NCI-H2107 (cell line): ENCODE measurements at regions not wholly inside any gene's neighbourhood (a gene's known extent, or its start where the extent isn't known, plus 50 kb on each side); places are given as distances from the start of the nearest gene placed in this dataset.

ENCODE experiments used
- DNase-seq: peaks from one replicate; lab custom pipeline; 2025; lab: John Stamatoyannopoulos, UW

- DNase-seq: no peak
Observed at GRCh38 chr6:91637217-91637616, 1050.3 kb upstream of the MAP3K7 start.

DNA sequence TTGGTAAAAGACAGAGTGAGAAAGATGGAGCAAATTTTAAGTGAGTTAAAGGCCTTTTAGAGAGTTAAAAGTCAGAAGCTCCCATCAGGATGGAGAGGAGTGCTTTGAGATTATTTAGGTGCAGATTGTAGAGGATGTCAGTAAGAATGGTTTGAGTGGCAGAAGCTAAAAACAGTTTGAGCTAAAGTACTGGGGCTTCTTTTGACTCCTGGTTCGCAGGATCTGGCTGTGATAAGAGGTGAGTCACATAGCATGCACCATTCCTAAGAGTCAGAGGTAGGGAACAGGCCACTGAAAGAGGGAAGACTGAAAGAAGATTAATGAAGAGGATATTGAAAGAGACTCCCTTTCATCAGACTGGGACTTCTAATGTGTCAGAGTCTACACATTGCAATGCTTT lies 1047.9 kb upstream of the MAP3K7 start:
- no peak for DNase-seq

- no peak for DNase-seq
Observed at GRCh38 chr6:91633374-91634111, 1046.7 kb upstream of the MAP3K7 start.

- DNase-seq: no peak
Observed at GRCh38 chr6:91632308-91632707, 1045.4 kb upstream of the MAP3K7 start.

DNA sequence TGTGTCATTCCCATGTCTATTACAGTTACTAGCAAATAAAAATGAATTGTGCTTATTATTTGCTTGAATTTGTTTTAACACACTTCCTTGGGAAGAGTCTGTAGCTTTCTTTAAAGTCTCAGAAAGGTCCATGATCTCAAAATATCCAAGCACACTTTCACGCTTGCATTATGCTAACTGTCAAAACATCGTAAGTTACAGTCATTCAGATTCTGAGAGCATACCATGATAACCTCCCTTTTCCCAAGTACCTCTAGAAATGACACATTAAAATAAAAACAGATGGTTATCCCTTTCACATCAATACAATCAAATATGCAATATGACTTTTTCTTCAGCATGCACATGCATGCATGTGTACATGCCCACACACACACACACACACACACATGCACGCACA lies 1044.4 kb upstream of the MAP3K7 start:
- DNase-seq: no peak

DNA sequence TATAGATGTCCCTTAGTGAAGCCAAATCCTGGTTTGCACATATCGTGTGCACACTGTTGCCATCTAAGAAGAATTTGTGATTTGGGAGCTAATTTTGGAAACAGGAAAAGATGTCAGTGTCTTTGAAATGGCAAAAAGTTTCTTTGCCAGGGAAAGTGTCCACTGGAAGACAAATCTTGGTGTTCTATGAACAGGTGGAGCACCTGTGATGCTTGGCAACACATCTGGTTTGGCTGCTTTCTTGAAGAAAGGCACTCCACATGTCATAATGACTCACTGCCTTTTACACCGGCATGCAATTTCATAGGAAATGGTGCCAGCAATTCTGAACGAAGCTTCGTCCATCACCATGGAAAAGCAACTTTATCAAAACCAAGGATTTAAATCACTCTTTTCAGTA lies 1040.0 kb upstream of the MAP3K7 start:
- no peak for DNase-seq

GRCh38 chr6:91613481-91613880 lies 1026.6 kb upstream of the MAP3K7 start:
- no peak for DNase-seq

DNA sequence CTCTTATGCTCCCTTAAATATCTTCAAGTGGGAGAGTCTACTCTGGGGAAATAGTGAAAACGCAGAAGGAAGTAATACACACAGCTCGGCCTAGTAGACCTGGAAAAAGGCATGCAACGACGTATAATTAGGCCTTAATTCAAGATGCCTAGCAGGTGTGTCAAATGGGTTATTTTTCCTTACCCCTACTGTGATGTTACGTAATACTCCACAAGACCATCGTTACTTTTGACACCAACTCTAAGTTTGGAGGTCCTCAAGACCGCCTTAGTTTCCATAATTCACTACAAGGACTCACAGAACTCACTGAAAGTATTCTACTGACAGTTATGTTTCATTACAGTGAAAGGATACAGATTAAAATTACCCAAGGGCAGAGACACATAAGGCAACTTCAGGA lies 1024.3 kb upstream of the MAP3K7 start:
- no peak for DNase-seq

- no peak for DNase-seq
Observed at GRCh38 chr6:91608428-91608827, 1021.6 kb upstream of the MAP3K7 start.

DNA sequence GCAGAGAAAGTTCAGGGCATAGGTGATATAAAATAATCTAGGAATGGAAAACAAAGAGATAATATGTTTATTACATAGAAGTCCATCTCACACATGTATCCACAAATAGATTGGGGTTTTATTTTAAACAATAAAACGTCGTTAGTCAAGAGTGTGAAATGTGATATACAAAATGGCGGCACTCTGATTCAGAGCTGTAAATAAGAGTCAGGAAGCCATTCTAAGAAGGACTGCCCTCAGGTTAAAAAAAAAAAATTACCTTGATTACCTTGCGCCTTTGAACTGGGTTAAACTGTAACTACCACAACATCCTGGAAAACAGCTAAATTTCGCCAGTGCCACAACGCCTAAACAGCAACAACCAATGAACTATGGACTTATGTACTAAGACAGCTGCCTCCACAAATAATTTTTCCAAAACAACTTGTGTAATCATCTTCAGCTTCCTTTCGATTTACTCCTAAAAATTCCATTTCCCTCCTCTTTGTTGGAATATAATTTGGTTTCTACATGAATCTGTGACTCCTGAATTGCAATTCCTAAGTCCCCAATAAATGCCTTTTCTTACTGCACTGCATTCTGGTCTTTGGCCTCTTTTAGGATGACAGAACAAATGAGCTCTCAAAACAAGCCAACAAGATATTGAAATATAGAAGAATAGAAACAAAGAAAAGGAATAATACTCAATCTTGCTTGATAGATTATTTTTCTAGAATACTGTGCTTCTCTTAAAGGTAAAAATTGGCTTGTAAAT lies 1019.5 kb upstream of the MAP3K7 start:
- no peak for DNase-seq

DNA sequence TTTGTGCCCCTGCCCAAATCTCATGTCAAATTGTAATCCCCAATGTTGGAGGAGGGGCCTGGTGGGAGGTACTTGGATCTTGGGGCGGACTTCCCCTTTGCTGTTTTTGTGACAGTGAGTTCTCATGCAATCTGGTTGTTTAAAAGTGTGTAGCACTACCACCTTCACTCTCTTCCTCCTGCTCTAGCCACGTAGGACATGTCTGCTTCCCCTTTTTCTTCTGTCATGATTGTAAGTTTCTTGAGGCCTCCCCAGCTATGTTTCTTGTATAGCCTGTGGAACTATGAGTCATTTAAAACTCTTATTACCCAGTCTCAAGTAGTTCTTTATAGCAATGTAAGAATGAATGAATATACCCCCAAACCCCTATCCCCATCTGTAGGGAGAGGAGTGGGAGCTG lies 1013.7 kb upstream of the MAP3K7 start:
- no peak for DNase-seq

DNA sequence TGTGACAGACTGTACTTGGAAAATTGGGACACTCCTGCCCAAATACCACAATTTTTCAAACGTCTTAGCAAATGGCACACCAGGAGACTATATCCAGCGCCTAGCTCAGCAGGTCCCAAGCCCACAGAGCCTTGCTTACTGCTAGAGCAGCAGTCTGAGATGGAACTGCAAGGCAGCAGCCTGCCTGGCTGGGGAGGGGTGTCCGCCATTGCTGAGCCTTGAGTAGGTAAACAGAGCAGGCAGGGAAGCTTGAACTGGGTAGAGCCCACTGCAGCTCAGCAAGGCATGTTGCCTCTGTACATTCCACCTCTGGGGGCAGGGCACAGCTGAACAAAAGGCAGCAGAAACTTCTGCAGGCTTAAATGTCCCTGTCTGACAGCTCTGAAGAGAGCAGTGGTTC lies 1003.3 kb upstream of the MAP3K7 start:
- no peak for DNase-seq

GRCh38 chr6:91580635-91581034 lies 993.8 kb upstream of the MAP3K7 start:
- no peak for DNase-seq

- no peak for DNase-seq
Observed at GRCh38 chr6:91575032-91575431, 988.2 kb upstream of the MAP3K7 start.

- no peak for DNase-seq
Observed at GRCh38 chr6:91573826-91574416, 987.0 kb upstream of the MAP3K7 start.

GRCh38 chr6:91572878-91573277 lies 986.0 kb upstream of the MAP3K7 start:
- DNase-seq: no peak

DNA sequence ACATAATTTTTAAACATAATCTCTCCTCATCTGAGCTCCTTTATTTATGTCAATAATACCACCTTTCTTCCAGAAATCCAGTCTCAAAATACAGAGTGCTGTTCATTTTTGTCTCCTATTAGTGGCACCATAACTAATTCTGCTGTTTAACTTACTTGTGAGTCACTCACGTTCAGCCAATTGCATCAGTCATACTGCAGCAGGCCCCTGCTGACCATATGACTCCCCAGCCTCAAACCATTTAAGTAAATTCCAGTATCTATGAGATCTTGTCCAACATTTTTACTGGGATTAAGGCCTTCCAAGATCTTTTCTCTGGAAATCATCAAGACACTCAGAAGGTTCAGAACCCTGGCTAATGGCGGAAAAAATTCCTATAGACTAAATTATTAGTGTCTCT lies 982.2 kb upstream of the MAP3K7 start:
- DNase-seq: no peak

DNA sequence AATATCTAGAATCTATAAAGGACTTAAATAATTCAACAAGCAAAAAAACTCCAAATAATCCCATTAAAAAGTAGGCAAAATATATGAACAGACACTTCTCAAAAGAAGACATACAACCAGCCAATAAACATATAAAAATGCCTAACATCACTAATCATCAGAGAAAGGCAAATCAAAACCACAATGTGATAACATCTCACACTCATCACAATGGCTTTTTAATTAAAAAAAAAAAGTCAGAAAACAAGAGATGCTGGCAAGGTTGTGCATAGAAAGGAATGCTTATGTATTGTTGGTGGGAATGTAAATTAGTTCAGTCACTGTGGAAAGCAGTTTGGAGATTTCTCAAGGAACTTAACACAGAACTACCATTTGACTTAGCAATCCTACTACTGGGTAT lies 979.6 kb upstream of the MAP3K7 start:
- no peak for DNase-seq

- DNase-seq: no peak
Observed at GRCh38 chr6:91565207-91565606, 978.3 kb upstream of the MAP3K7 start.

DNA sequence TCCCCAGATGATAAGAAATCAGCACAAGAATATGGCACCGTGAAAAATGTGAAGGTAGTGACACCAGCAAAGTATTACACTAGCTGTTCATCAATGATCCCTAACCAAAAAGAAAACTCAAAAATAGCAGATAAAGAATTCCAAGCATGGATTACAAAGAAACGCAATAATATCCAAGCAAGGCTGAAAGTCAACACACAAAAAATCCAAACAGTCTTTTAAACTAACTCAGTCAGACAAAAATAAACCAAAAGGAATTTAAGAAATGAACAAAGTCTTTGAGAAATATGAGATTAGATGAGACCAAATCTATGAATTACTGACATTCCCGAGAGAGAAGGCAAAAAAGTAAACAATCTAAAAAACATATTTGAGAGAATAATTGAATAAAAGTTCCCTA lies 976.1 kb upstream of the MAP3K7 start:
- no peak for DNase-seq

DNA sequence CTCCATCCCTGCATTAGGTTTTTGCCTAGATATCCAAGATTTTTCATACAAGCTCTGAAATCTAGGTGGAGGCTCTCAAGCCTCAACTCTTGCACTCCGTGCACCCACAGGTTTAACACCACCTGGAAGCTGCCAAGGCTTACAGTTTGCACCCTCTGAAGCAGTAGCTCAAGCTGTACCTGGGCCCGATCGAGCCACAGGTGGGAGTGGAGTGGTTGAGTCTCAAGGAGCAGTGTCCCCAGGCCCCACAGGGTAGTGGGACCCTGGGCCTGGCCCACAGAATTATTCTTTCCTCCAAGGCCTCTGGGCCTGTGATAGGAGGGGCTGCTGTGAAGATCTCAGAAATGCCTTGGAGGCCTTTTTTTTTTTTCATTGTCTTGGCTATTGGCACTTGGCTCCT lies 973.5 kb upstream of the MAP3K7 start:
- DNase-seq: no peak

GRCh38 chr6:91540902-91541301 lies 954.0 kb upstream of the MAP3K7 start:
- DNase-seq: no peak

DNA sequence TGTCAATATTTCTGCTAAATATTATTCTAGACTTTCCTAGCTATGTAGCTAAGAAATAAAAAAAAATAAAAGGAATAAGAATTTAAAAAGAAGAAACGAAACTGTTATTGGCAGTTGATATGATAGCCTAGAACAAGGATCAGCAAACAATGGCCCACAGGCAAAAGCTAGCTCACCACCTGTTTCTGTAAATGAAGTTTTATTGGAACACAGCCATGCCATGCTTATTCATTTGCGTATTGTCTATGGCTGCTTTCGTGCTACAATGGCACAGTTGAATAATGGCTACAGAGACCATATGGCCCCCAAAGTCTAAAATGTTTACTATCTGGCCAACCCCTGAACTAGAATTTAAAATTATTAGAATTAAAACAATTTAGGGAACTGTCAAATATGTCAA lies 952.6 kb upstream of the MAP3K7 start:
- no peak for DNase-seq
